SHP77 (cell line): ENCODE measurements at regions not wholly inside any gene's neighbourhood (a gene's known extent, or its start where the extent isn't known, plus 50 kb on each side); places are given as distances from the start of the nearest gene placed in this dataset.

ENCODE experiments used
- DNase-seq, 2 experiments: peaks; one replicate each; lab custom pipeline; 2025; lab: John Stamatoyannopoulos, UW

DNA sequence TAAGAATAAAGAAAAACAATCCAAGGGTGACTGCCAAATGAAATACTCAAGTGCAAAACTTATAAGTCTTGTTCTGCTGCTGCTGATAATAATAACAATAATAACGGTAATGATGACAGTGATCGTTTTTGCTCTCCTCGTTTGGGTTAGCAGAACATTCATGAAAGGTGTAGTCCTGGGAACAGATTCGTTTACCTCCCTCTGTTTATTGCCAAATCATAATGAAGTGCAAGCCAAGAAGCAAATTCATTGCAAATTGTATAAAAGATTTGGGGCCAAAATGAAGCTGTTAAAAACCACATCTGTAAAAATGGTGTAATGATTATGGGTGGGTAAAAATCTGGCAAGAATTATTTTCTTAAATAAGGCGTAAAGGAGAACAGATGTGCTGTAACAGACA lies 587.2 kb upstream of the MKI67 start:
- no peak for DNase-seq

DNA sequence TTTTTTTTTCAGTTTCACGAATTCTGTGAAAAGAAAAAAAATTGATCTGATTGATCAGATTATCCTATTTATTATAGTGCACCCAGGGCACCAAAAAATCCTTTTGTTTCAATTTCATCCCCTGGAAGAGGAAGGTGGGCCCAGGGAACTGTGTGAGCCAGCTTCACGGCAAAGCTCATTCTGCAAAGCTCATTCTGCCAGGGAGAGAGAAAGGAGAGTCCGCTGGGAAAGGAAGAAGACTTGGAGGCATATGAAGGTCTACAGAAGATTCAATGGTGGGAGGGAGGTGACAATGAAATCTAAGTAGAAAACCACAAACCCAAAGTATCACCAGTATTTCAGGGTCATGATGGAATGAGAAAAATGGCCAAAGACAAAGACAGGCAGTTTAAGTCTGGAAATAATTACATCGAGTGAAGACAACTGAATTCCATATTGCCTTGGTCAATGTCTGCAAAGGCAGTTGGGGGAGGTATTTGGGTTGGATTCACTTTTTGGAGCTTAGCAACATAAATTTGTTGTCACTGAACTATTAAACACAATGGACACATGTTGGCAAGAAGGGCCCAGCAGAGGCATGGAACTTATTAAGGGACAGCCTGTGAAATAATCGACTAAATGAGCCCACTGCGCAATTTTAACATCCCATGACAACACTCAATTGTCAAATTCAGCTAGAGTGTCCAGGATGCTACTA lies 587.8 kb upstream of the MKI67 start:
- no peak for DNase-seq

- no peak for DNase-seq
Measured at GRCh38 chr10:128714644-128715415, 588.6 kb upstream of the MKI67 start.

DNA sequence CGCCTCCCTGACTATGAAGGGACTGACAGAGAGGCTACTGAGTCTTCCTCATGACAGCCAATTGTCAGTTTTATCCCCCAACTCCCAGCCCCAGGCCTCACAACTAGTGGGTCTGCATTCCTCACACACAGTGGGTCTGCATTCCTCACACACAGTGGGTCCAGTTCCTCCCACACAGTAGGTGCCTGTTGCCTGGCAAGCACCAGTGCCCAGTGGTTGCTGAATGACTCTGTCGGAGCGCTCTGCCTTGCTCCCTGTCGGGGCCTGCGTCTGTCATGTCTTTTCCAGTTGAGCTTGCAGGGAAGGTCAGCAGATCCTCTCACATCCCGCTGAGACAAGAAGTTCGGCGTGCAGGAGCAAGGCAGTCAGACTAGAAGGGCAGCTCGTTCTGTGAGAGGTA lies 590.0 kb upstream of the MKI67 start:
- DNase-seq, result no peak

DNA sequence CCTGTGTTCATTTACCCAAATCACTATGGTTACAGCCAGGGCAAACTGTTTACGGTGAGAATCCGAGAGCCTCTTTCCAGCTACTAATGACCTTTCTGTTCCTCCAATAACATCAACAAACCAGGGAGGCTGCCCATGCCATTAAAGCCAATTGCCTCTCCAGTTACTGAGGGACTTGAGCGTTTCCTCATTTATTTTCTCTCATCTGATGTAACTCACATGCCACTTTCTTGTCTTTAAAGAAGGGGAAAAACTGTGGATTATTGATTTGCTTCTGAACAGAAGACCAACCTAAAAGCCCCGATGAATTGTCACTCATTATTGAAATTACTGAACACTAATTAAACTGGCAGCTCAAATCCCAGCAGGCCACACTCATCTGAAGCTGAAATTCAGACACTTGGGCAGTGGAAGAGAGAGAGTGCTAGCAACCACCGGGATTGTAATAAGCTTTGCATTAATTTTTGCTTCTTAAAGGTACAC lies 595.8 kb upstream of the MKI67 start:
- no peak for DNase-seq

DNA sequence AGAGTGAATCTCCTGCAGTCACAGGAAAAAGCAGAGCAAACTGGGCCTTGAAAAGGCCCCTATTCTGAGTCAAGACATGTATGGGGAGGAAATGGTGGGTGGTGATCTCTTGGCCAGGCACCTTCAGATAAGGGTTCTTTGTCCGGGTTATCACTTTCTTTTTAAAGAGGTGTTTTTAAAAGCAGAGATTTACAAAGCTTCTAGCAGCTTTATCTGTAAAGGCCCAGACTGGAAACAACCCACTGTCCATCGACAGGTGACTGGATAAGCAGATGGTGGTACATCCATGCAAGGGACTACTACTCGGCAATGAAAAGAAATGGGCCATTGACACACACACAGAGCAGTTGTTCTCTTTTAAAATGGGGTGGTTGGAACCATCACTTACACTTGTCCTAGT lies 596.7 kb upstream of the MKI67 start:
- DNase-seq, result no peak

DNA sequence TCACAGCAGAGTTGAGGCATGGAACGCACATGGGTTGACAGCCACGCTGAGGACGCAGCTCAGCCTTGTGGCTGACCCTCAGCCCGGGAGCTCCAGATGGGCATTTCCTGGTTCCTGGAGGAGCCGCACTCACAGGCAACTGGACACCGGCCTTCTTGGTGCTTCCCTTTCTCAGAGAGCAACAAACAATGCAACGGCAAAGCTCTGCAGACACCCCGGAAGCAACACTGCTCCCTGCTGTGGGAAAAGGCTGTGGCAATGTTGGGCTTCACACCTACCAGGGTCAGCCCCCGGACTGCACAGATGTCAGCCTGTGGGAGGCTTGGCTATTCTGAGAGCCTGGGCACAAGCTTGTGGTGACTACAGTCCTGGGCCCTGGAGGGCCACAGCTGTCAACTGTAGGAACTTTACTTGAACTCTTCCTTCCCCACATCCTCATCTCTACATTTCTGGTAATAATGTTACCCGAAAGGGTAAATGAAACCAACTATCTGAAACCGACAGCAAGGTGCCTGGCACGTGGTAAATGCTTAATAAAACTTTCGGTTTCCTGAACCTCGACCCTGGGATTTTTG lies 597.5 kb upstream of the MKI67 start:
- DNase-seq, result no peak

GRCh38 chr10:128725531-128725930 lies 599.3 kb upstream of the MKI67 start:
- no peak for DNase-seq

- no peak for DNase-seq
Measured at GRCh38 chr10:128727114-128727513, 600.9 kb upstream of the MKI67 start.

DNA sequence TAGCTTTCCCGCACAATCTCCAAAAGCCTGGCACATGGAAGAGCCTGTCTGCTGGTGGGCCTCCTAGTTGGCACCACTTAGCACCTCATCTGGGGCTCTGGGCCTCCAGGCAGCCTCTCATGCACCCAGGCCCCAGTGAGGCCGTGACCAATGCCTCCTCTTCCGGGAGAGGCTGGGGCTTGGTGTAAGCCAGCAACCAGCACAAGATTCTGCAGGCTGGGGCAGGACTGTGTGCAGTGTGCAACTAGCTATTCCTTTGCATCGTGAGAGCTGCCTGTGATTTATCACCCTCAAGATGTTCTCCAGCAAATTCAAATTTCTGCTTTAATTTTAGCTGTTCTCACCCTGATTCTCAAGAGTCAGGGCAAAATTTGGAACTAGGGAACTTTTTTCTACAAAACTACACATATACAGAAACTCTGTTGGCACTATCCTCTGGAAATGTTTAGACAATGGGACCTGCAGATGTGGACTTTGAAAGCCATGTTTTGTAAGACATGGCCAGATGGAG lies 603.7 kb upstream of the MKI67 start:
- DNase-seq, result no peak

GRCh38 chr10:128730922-128731321 lies 604.7 kb upstream of the MKI67 start:
- no peak for DNase-seq

DNA sequence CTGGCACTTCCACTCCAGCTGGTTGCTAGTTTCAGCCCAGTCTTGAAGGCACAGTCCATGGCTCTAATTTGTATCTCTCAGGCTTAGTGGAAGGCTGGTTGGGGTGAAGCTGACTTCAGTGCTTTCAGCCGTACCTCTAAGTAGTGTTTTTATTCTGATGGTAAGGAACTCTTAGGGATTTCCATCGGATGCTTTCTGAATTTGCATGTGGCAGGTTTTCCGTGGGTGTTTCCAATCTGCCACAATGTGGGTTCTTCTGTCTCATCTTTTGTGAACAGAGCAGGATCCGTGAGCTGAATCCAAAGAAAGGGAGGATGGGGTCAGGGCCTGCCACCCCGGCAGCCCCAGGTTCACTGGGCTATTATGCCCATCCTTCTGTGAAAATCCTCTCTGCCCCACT lies 607.9 kb upstream of the MKI67 start:
- DNase-seq, result no peak

GRCh38 chr10:128734734-128735133 lies 608.5 kb upstream of the MKI67 start:
- DNase-seq, result no peak

- no peak for DNase-seq
Measured at GRCh38 chr10:128735996-128736395, 609.8 kb upstream of the MKI67 start.

DNA sequence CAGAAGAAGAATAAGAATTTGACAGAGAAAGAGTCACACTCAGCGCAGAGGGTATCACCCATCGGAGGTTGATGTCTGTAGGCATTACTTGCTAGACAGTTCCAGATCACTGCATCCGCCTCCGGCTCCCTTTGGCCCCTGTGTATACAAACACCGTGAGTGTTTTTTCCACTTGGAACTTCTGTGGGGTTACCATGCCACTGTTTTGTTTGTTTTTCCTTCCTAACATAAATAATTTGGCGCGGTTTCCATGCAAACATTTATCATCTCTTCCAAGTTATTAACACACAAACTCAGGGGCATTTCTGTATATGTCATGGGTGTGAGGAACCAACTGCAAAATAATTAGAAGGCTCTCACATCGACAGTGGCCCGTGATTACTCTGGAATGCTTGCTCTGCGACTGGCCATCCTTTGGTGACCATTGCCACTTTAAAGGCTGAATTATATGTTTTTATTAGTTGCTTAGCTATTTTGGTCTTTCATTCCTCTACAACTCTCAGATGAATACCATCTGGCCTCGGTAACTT lies 612.2 kb upstream of the MKI67 start:
- no peak for DNase-seq

- no peak for DNase-seq
Measured at GRCh38 chr10:128739930-128740329, 613.7 kb upstream of the MKI67 start.

DNA sequence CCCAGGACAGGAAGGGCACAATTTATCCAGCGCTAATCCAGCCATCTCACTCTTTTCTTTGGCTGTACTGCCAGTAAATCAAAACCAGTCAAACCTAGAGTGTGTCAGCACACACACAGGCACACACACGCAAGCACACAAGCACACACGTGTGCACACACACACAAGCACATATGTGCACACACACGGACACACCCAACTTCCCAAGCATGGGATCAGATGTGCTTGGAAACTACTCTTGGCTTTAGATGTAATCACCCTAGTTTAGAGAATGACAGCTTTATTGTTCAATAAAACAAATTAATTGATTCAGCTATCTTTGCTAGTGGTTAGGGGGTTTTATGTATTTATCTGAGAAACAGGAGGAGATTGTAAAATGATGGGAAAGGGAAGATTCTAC lies 615.0 kb upstream of the MKI67 start:
- no peak for DNase-seq

GRCh38 chr10:128741680-128742079 lies 615.5 kb upstream of the MKI67 start:
- no peak for DNase-seq

DNA sequence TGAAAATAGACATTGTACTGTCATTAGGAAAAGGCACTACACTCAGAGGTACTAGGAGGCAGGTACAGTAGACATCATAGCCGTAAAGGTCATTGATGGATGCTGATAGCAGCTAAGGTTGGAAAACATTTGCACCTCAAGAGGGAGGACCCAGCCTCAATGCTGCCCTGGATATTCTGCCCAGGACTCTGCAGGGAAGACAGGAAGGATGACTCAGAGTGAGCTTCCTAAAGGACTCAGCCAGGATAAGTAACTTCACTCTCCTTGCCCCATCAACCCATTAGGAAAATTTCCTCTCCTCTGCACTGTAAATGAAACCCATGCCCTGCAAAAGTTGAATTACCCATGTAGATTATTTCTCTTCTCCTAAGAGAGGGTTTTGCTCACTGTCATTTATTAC lies 617.9 kb upstream of the MKI67 start:
- DNase-seq, result no peak

DNA sequence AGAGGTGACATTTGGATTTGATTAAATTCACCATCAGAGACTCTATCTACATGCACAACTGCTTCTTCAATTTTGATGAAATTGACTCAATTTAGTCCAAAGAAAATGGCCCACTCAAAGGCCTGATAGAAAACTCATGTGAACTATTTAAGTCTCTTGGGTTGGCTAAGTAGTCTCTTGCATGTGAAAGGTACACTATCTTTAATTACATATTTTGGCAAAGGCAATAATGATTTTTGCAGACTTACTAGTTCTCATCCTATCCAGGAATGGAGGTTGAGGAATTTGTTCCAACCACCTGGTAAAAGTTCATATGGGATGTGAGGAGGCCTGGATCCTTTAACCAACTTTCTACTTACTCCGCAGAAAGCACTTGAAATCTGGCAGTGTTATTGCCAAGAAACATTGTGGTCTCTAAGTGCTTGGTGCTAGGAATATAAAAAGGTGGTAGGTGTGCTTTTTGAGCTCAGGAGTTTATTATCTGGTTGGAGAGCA lies 618.6 kb upstream of the MKI67 start:
- no peak for DNase-seq

DNA sequence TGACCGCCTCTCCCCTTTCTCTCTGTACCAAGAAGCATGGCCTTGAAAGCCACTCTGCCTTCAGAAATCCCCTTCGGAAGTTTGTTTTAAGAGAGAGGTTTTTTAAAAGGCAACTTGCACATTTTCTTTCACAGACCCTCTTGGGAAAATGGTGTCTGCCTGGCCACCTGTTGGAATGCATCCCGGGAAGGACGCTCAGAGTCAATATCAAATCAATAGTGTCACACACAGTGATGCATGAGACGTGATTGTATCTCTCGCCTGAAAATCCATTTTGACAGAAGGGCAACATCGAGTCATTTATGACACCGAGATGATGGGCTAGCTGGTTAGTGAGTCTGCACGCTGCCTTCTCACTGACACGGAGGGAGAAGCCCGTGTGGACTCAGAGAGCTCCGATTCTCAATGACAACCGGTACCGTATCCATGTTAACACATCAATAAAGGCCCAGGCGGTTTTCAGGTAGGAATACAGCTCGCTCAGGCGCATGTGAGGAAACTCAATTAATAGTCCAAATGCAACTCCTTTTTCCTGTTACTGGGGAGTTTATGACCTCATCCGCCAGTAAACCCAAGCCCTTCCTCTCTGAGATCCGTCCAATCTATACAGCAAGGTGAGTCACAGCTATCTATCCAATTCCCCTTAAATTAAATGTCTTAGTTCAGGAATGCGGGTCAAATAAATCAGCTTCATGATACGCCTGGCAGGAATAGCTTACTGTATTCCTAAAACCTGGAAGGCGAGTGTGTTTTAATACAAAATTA lies 621.5 kb upstream of the MKI67 start:
- DNase-seq, result no peak

DNA sequence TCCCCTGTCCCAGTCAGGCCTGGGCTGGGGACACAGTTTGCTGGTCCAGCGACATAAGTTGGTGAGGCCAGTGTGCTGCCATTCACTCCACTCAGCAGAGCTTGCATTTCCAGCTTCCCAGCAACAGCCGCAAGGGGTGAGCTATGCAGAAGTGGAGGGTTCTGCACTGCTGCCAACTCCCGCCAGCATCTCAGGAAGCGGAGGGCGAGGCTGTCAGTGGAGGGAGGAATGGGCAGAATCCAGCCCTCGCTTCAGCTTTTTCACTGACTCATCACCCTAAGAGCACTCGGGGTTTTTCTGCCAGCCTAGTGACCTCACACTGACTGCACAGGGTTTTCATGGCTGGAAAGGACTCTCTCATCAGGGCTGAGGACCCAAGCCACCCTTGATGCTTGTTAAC lies 625.1 kb upstream of the MKI67 start:
- DNase-seq, result no peak
